Esophagus squamous epithelium (tissue), 4 donors: ENCODE measurements at regions not wholly inside any gene's neighbourhood (a gene's known extent, or its start where the extent isn't known, plus 50 kb on each side); places are given as distances from the start of the nearest gene placed in this dataset.

Source experiments
- CTCF ChIP-seq, 6 experiments: fragments of 450-650 bp in 4 of 6; fragments of 200-600 bp in 2 of 6; sonication (generic) in 2 of 6; IDR thresholded peaks; one replicate each; pipeline ENCODE4 v1.5.1; 2016 to 2019; ENCODE audit warnings: antibody characterized with exemption in 6 of 6, mild to moderate bottlenecking in 4 of 6, moderate library complexity in 4 of 6
- POLR2A ChIP-seq, 4 donors: fragments of 450-650 bp; IDR thresholded peaks; one replicate each; pipeline ENCODE4 v1.6.1; 2017; ENCODE audit warnings: antibody characterized with exemption in 4 of 4, mild to moderate bottlenecking in 4 of 4, moderate library complexity in 3 of 4

- TF ChIP-seq CTCF (IDR thresholded peaks at IDR 0.05) (no peak), POLR2A (IDR thresholded peaks at IDR 0.05) (no peak)
Observed at GRCh38 chr21:20551939-20552338, 446.3 kb upstream of the NCAM2 start.
